Tibial artery (tissue), 4 donors: ENCODE measurements at regions not wholly inside any gene's neighbourhood (a gene's known extent, or its start where the extent isn't known, plus 50 kb on each side); places are given as distances from the start of the nearest gene placed in this dataset.
"Not testable (repeated sequence)": the region's sequence is repeated elsewhere in the genome, so short reads cannot be mapped to it uniquely, and the experiment has no call there.

Source experiments
- DNase-seq, 2 donors: peaks; one replicate each; pipeline ENCODE4 v3.0.0-alpha.2; 2019
- H3K27ac ChIP-seq, 2 donors: fragments of 200-600 bp; sonication (generic) in 1 of 2; 1 replicate in 1 of 2; 2 replicates in 1 of 2; pipeline ENCODE4 v1.5.1; 2018 to 2019; ENCODE audit warnings: mild to moderate bottlenecking in 1 of 2
- H3K27me3 ChIP-seq, 2 donors: fragments of 200-600 bp; sonication (generic) in 1 of 2; one replicate each; pipeline versions ENCODE4 v1.5.1 to v1.6.0; 2016 to 2019
- H3K36me3 ChIP-seq, 3 donors: fragments of 200-600 bp; sonication (generic) in 2 of 3; one replicate each; pipeline ENCODE4 v1.5.1; 2016 to 2019; ENCODE audit warnings: mild to moderate bottlenecking in 2 of 3
- H3K4me1 ChIP-seq, 4 donors: fragments of 200-600 bp; sonication (generic) in 2 of 4; 1 replicate in 3 of 4; 2 replicates in 1 of 4; pipeline ENCODE4 v1.5.1; 2016 to 2019
- H3K4me3 ChIP-seq, 2 donors: fragments of 200-600 bp; sonication (generic) in 1 of 2; 1 replicate in 1 of 2; 2 replicates in 1 of 2; pipeline ENCODE4 v1.5.1; 2018 to 2019; ENCODE audit warnings: mild to moderate bottlenecking in 2 of 2
- H3K9me3 ChIP-seq, 3 donors: fragments of 200-600 bp; sonication (generic) in 1 of 3; one replicate each; pipeline ENCODE4 v1.5.1; 2016 to 2019
- CTCF ChIP-seq, 2 experiments: fragments of 200-600 bp in 1 of 2; fragments of 450-650 bp in 1 of 2; IDR thresholded peaks; one replicate each; pipeline ENCODE4 v1.5.1; 2017 to 2019; ENCODE audit warnings: antibody characterized with exemption in 2 of 2, mild to moderate bottlenecking in 1 of 2, moderate library complexity in 1 of 2
- intact Hi-C: fragments of 100-400 bp; cut with DNase I; formaldehyde crosslinking; loops from one replicate; pipeline ENCODE4 v1.15.0; 2023; ENCODE audit warnings: low total_unique reads

- Histone ChIP-seq H3K4me1 (no peaks in the 10 kb centered on the region), H3K27ac (no peak overlapping the region), H3K9me3 (no peaks in the 10 kb centered on the region), H3K4me3 (no peak overlapping the region), H3K27me3 (no peaks in the 10 kb centered on the region), H3K36me3 (no peaks in the 10 kb centered on the region)
- no peak for DNase-seq
- intact Hi-C loops, result no loop called here
- no peak for TF ChIP-seq CTCF (IDR thresholded peaks at IDR 0.05)
Measured at GRCh38 chrX:102846544-102847236, 90.4 kb upstream of the RAB40AL start.

GRCh38 chrX:102847362-102847761 is 89.7 kb upstream of the RAB40AL start:
- intact Hi-C loops, result no loop called here
- no peaks in the 10 kb centered on the region for H3K9me3 ChIP-seq
- DNase-seq, result no peak
- no peak for TF ChIP-seq CTCF (IDR thresholded peaks at IDR 0.05)
- H3K27me3 ChIP-seq, result no peaks in the 10 kb centered on the region
- H3K36me3 ChIP-seq, result no peaks in the 10 kb centered on the region
- no peak overlapping the region for H3K27ac ChIP-seq
- no peak overlapping the region for H3K4me3 ChIP-seq
- no peaks in the 10 kb centered on the region for H3K4me1 ChIP-seq

- H3K4me3 ChIP-seq, result no peak overlapping the region
- intact Hi-C loops, result no loop called here
- no peak overlapping the region for H3K27ac ChIP-seq
- DNase-seq, result no peak
- no peaks in the 10 kb centered on the region for H3K9me3 ChIP-seq
- no peaks in the 10 kb centered on the region for H3K4me1 ChIP-seq
- H3K36me3 ChIP-seq, result no peaks in the 10 kb centered on the region
- H3K27me3 ChIP-seq, result no peaks in the 10 kb centered on the region
- no peak for TF ChIP-seq CTCF (IDR thresholded peaks at IDR 0.05)
Measured at GRCh38 chrX:102849396-102849795, 87.7 kb upstream of the RAB40AL start.

- H3K4me3 ChIP-seq, H3K27ac ChIP-seq, DNase-seq, H3K9me3 ChIP-seq, H3K4me1 ChIP-seq, intact Hi-C loops, H3K36me3 ChIP-seq, H3K27me3 ChIP-seq: not testable (repeated sequence)
Measured at GRCh38 chrX:102858826-102859549, 78.1 kb upstream of the RAB40AL start.

- no peak for DNase-seq
- Histone ChIP-seq H3K27me3 (no peaks in the 10 kb centered on the region), H3K36me3 (no peaks in the 10 kb centered on the region), H3K9me3 (no peaks in the 10 kb centered on the region), H3K27ac (no peak overlapping the region), H3K4me3 (no peak overlapping the region), H3K4me1 (no peaks in the 10 kb centered on the region)
- intact Hi-C loops, result no loop called here
- no peak for TF ChIP-seq CTCF (IDR thresholded peaks at IDR 0.05)
Measured at GRCh38 chrX:102859550-102859871, 77.6 kb upstream of the RAB40AL start.

GRCh38 chrX:102860235-102860634 is 76.8 kb upstream of the RAB40AL start:
- Histone ChIP-seq H3K27me3 (no peaks in the 10 kb centered on the region), H3K9me3 (no peaks in the 10 kb centered on the region), H3K4me1 (no peaks in the 10 kb centered on the region), H3K4me3 (no peak overlapping the region), H3K36me3 (no peaks in the 10 kb centered on the region), H3K27ac (no peak overlapping the region)
- TF ChIP-seq CTCF (IDR thresholded peaks at IDR 0.05), result no peak
- DNase-seq, result no peak
- intact Hi-C loops, result no loop called here
